Epithelial cell of esophagus (primary cell): ENCODE measurements at regions not wholly inside any gene's neighbourhood (a gene's known extent, or its start where the extent isn't known, plus 50 kb on each side); places are given as distances from the start of the nearest gene placed in this dataset.

Source experiments
- DNase-seq: peaks from one replicate; pipeline ENCODE4 v3.0.0; 2010; ENCODE audit warnings: low read depth
- H3K4me3 ChIP-seq: 2 replicates; pipeline ENCODE4 v1.5.1; 2011; ENCODE audit warnings: mild to moderate bottlenecking, low read length, control low read depth
- CTCF ChIP-seq: IDR thresholded peaks from 2 replicates; pipeline ENCODE4 v1.5.1; 2011; ENCODE audit warnings: low read depth, mild to moderate bottlenecking, low read length, control low read depth, inconsistent platforms; ENCODE audit not compliant: insufficient read depth; ENCODE audit errors: missing control alignments

GRCh38 chr4:179114615-179115014 lies 1672.4 kb upstream of the AGA start:
- no peak for TF ChIP-seq CTCF

GRCh38 chr4:179116011-179116410 lies 1673.8 kb upstream of the AGA start:
- no peak for DNase-seq
- TF ChIP-seq CTCF = no peak
- H3K4me3 ChIP-seq = no peak overlapping the region

More at GRCh38 chr4:179114615-179115014, 1672.4 kb upstream of the AGA start:
- no peak for DNase-seq
- H3K4me3 ChIP-seq = no peak overlapping the region

GRCh38 chr4:179116581-179116980 lies 1674.3 kb upstream of the AGA start:
- H3K4me3 ChIP-seq = no peak overlapping the region
- no peak for TF ChIP-seq CTCF
- no peak for DNase-seq

GRCh38 chr4:179123084-179123483 lies 1680.8 kb upstream of the AGA start:
- no peak overlapping the region for H3K4me3 ChIP-seq
- DNase-seq = peak; percentile 57
- no peak for TF ChIP-seq CTCF

GRCh38 chr4:179124419-179124818 lies 1682.2 kb upstream of the AGA start:
- no peak for TF ChIP-seq CTCF
- no peak for DNase-seq
- no peak overlapping the region for H3K4me3 ChIP-seq

GRCh38 chr4:179124957-179125356 lies 1682.7 kb upstream of the AGA start:
- no peak for TF ChIP-seq CTCF
- peak; percentile 79 for DNase-seq

GRCh38 chr4:179125870-179126269 lies 1683.6 kb upstream of the AGA start:
- no peak for TF ChIP-seq CTCF
- H3K4me3 ChIP-seq = no peak overlapping the region
- no peak for DNase-seq

More at GRCh38 chr4:179124957-179125356, 1682.7 kb upstream of the AGA start:
- H3K4me3 ChIP-seq = no peak overlapping the region
